HFFc6 (cell line): ENCODE measurements at regions not wholly inside any gene's neighbourhood (a gene's known extent, or its start where the extent isn't known, plus 50 kb on each side); places are given as distances from the start of the nearest gene placed in this dataset.

Experiments
- DNase-seq: peaks from one replicate; pipeline ENCODE4 v3.0.0-alpha.2; 2018
- H3K27ac Mint-ChIP-seq: 2 replicates; pipeline ENCODE4 v1.8.0; 2020; ENCODE audit warnings: mild to moderate bottlenecking, mixed read lengths
- H3K27me3 Mint-ChIP-seq: 2 replicates; pipeline ENCODE4 v1.8.0; 2021; ENCODE audit warnings: mild to moderate bottlenecking, moderate library complexity, mixed read lengths; ENCODE audit not compliant: insufficient read depth
- H3K36me3 Mint-ChIP-seq: 2 replicates; pipeline ENCODE4 v1.8.0; 2021; ENCODE audit warnings: low read depth, mixed read lengths
- H3K4me1 Mint-ChIP-seq: 2 replicates; pipeline ENCODE4 v1.8.0; 2020; ENCODE audit warnings: low read depth, mixed read lengths
- H3K4me3 Mint-ChIP-seq: 2 replicates; pipeline ENCODE4 v1.8.0; 2020; ENCODE audit warnings: mild to moderate bottlenecking, moderate library complexity, mixed read lengths
- H3K9me3 Mint-ChIP-seq: 2 replicates; pipeline ENCODE4 v1.8.0; 2020; ENCODE audit warnings: mild to moderate bottlenecking, mixed read lengths
- CTCF ChIP-seq: fragments of 200-600 bp; sonication (generic); IDR thresholded peaks from 2 replicates; pipeline ENCODE4 v1.5.0; 2021; ENCODE audit warnings: antibody characterized with exemption, mild to moderate bottlenecking

GRCh38 chr18:39846265-39846664 lies 2108.8 kb upstream of the PIK3C3 start:
- no peaks in the 10 kb centered on the region; the same call in 1 of the 2 replicates for H3K27me3 Mint-ChIP-seq
- H3K9me3 Mint-ChIP-seq, result peaks cover 2% of the 10 kb centered on the region; the same call in 1 of the 2 replicates
- peaks cover 7% of the 10 kb centered on the region for H3K4me1 Mint-ChIP-seq
- no peak overlapping the region for H3K4me3 Mint-ChIP-seq
- H3K36me3 Mint-ChIP-seq, result no peaks in the 10 kb centered on the region; the same call in 1 of the 2 replicates
- TF ChIP-seq CTCF, result no peak
- no peak overlapping the region for H3K27ac Mint-ChIP-seq
- DNase-seq, result no peak

GRCh38 chr18:39845631-39846030 lies 2109.4 kb upstream of the PIK3C3 start:
- no peak for DNase-seq
- no peaks in the 10 kb centered on the region; the same call in 1 of the 2 replicates for H3K36me3 Mint-ChIP-seq

GRCh38 chr18:39845106-39845505 lies 2109.9 kb upstream of the PIK3C3 start:
- Mint-ChIP-seq H3K27me3 (no peaks in the 10 kb centered on the region; the same call in 1 of the 2 replicates), H3K4me3 (no peak overlapping the region), H3K27ac (no peak overlapping the region), H3K9me3 (peaks cover 6% of the 10 kb centered on the region; the same call in 1 of the 2 replicates), H3K4me1 (peaks cover 19% of the 10 kb centered on the region), H3K36me3 (no peaks in the 10 kb centered on the region; the same call in 1 of the 2 replicates)
- DNase-seq, result no peak
- no peak for TF ChIP-seq CTCF

More at GRCh38 chr18:39845631-39846030, 2109.4 kb upstream of the PIK3C3 start:
- Mint-ChIP-seq H3K9me3 (peaks cover 6% of the 10 kb centered on the region; the same call in 1 of the 2 replicates), H3K4me3 (no peak overlapping the region), H3K27me3 (no peaks in the 10 kb centered on the region; the same call in 1 of the 2 replicates), H3K4me1 (peaks cover 13% of the 10 kb centered on the region), H3K27ac (no peak overlapping the region)
- no peak for TF ChIP-seq CTCF

GRCh38 chr18:39843546-39843945 lies 2111.5 kb upstream of the PIK3C3 start:
- DNase-seq, result no peak
- no peak for TF ChIP-seq CTCF
- no peak overlapping the region for H3K27ac Mint-ChIP-seq
- H3K36me3 Mint-ChIP-seq, result no peaks in the 10 kb centered on the region; the same call in 1 of the 2 replicates
- H3K4me1 Mint-ChIP-seq, result peaks cover 27% of the 10 kb centered on the region
- no peak overlapping the region for H3K4me3 Mint-ChIP-seq
- H3K27me3 Mint-ChIP-seq, result peaks cover 4% of the 10 kb centered on the region
- peaks cover 6% of the 10 kb centered on the region; the same call in 1 of the 2 replicates for H3K9me3 Mint-ChIP-seq

- Mint-ChIP-seq H3K4me3 (no peak overlapping the region), H3K4me1 (peaks cover 27% of the 10 kb centered on the region), H3K27ac (no peak overlapping the region), H3K27me3 (peaks cover 4% of the 10 kb centered on the region), H3K36me3 (no peaks in the 10 kb centered on the region; the same call in 1 of the 2 replicates), H3K9me3 (peaks cover 6% of the 10 kb centered on the region; the same call in 1 of the 2 replicates)
- no peak for DNase-seq
- no peak for TF ChIP-seq CTCF
These were observed 2112.6 kb upstream of the PIK3C3 start for GRCh38 chr18:39842366-39842914.
